ENCODE measurements at regions not wholly inside any gene's neighbourhood (a gene's known extent, or its start where the extent isn't known, plus 50 kb on each side); places are given as distances from the start of the nearest gene placed in this dataset.

DNA sequence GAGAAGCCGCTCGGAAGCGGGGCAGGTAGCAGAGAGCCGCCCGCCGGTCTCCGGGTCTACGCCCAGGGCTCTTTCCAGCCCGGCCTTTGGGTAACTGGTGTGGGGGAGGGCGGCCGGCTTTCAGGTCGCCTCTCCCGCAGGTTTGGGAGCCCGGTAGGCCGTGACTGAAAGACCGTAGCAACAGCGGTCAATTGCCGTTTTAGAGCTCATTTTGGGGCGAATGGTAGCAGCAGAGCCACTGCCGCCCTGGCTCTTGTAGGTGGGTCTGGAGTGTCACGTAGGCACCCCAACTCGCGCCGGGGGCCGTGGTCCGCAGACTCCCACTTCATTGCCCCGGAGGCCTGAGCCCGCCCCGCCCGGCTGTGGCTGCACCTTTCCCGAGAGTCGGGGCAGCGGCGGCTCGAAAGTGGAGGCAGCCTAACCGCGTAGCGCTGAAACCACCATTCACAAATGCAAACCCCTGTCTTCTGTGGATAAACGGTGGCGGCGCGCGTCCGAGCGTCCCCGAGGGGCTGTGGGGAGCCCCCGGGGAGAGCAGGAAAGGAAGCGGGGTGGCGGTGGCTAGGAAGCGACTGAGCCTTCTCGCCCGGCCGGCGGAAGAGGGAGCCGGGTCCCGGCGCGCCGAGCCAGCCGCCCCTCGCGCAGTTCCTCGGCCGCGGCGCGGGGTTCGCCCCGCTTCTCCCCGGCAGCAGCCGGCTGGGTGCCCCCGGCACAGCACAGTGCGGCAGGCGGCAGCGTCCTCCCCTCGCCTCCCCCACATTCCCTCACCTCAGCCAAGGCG lies 2185.1 kb upstream of the TENM3 start:
- Mint-ChIP-seq H3K9me3 (no peaks in the 10 kb centered on the region), H3K36me3 (ENCODE audit: low read depth) (no peaks in the 10 kb centered on the region), H3K27me3 (ENCODE audit: low read depth) (peaks cover 66% of the 10 kb centered on the region), H3K4me3 (peak overlapping the region; percentile 79 to 88 (median 87)), H3K27ac (peak overlapping the region in 2 of 3 experiments; percentile 24 to 48), H3K4me1 (peaks cover 15% of the 10 kb centered on the region)
- TF ChIP-seq, protein P1, sequence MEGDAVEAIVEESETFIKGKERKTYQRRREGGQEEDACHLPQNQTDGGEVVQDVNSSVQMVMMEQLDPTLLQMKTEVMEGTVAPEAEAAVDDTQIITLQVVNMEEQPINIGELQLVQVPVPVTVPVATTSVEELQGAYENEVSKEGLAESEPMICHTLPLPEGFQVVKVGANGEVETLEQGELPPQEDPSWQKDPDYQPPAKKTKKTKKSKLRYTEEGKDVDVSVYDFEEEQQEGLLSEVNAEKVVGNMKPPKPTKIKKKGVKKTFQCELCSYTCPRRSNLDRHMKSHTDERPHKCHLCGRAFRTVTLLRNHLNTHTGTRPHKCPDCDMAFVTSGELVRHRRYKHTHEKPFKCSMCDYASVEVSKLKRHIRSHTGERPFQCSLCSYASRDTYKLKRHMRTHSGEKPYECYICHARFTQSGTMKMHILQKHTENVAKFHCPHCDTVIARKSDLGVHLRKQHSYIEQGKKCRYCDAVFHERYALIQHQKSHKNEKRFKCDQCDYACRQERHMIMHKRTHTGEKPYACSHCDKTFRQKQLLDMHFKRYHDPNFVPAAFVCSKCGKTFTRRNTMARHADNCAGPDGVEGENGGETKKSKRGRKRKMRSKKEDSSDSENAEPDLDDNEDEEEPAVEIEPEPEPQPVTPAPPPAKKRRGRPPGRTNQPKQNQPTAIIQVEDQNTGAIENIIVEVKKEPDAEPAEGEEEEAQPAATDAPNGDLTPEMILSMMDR (IDR thresholded peaks at IDR 0.05; ENCODE audit: unreplicated experiment in 3 of 3) = no peak

DNA sequence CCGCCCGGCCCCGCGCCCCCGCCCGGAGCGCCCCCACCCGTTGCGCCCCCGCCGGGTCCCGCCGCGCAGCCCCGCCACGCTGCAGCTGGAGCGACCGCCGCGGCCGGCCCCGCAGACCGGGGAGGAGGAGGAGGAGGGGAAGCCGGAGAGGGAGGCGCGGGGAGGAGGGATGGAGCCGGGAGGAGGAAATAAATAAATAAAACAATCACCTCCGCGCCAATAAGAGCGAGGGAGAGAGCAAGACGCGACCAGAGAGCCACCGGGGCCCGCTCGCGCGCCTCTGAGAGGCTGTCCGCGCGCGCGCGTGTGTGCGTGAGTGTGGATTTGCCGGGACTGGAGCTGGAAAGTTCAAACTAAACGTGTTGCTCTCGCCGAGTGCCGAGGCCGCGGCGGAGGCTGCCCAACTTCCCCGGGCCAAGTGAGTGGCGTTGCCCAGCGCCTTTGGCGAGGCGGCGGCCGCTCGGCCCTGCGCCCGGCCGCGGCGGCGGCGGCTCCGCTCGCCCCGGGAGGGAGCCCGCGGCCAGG lies 2184.4 kb upstream of the TENM3 start:
- Mint-ChIP-seq H3K27ac (no peak overlapping the region), H3K4me1 (peaks cover 15% of the 10 kb centered on the region)

DNA sequence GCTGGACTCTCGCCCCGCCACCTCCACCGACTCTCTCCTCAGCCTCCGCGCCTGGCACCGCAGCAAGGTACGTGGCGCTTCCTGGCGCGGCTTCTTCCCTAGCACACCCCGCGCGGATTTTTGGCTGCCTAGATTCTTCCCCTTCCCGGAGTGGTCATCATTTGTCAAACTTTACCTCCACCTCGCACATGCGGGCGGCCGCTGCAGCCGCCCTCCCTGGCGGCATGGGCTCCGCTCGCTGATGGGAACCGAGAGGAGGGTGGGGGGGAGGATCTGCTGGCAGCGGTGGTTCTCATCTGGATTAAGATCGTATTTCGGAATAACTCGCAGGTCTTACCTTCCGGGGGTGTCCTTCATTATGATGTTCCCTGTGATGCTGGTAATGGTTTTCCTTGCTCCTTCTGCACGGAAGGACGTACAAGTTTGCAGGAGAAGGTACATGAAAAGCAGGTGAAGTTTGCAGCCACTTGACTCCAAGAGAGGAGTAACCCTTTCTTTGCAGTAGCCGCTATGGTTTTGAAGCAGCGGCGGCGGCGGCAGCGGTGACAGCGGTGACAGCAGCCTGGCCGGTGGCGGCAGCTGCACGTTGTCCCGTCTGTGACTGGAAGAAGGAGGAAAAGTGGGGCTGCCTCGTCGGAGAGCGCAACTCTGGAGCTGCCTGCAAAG lies 2183.9 kb upstream of the TENM3 start:
- Mint-ChIP-seq H3K27me3 (ENCODE audit: low read depth) (peaks cover 64% of the 10 kb centered on the region), H3K27ac (peak overlapping the region; percentile 18 to 36 (median 30)), H3K4me1 (peaks cover 15% of the 10 kb centered on the region), H3K4me3 (peak overlapping the region; percentile 92 to 96 (median 93)), H3K36me3 (ENCODE audit: low read depth) (no peaks in the 10 kb centered on the region), H3K9me3 (no peaks in the 10 kb centered on the region)
- TF ChIP-seq, protein P1 (IDR thresholded peaks at IDR 0.05; ENCODE audit: unreplicated experiment in 3 of 3) = no peak

More for the DNA sequence above, 2184.4 kb upstream of the TENM3 start:
- TF ChIP-seq, protein P1 (IDR thresholded peaks at IDR 0.05; ENCODE audit: unreplicated experiment in 3 of 3) = no peak
- no peaks in the 10 kb centered on the region for H3K9me3 Mint-ChIP-seq
- H3K27me3 Mint-ChIP-seq (ENCODE audit: low read depth) = peaks cover 67% of the 10 kb centered on the region
- peak overlapping the region; percentile 92 to 96 (median 93) for H3K4me3 Mint-ChIP-seq
- H3K36me3 Mint-ChIP-seq (ENCODE audit: low read depth) = no peaks in the 10 kb centered on the region

DNA sequence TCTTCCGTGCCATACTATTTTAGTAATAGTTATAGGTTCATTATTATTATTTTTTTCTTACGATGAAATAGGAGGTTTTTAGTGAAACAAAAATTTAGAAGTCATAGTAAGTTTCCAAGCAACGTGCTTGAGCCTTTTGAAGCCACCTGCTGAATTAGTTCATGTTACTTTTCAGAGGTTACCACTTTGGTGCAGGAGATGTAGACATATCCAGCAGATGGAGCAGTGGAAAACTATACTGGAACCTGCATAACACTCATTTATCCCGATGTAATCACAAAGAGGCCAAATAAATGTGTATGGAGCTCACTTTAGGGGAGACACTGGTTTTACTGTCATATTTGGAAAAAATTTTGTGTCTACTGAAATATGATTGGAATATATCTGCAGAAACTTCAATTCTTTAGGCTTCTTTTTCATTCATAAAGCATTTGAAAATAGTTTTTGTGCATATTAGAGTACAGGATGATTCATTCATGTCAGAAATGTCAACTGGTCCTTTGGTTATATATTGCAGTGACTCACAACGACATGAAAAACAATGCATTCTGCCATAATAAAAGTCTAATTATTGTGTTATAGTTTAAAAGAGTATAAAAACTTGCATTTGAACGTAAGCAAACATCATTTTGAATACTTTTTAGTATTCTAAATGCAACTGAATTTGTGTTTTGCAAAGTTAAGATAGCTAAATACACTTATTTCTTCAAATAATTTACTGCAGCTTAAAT lies 2182.9 kb upstream of the TENM3 start:
- TF ChIP-seq, protein P1 (IDR thresholded peaks at IDR 0.05; ENCODE audit: unreplicated experiment in 3 of 3) = peak; percentile 27 to 50 (median 45)
- Mint-ChIP-seq H3K4me3 (peak overlapping the region; percentile 92 to 96 (median 93)), H3K36me3 (ENCODE audit: low read depth) (no peaks in the 10 kb centered on the region), H3K4me1 (peaks cover 15% of the 10 kb centered on the region), H3K27me3 (ENCODE audit: low read depth) (peaks cover 60% of the 10 kb centered on the region), H3K9me3 (no peaks in the 10 kb centered on the region), H3K27ac (no peak overlapping the region)

DNA sequence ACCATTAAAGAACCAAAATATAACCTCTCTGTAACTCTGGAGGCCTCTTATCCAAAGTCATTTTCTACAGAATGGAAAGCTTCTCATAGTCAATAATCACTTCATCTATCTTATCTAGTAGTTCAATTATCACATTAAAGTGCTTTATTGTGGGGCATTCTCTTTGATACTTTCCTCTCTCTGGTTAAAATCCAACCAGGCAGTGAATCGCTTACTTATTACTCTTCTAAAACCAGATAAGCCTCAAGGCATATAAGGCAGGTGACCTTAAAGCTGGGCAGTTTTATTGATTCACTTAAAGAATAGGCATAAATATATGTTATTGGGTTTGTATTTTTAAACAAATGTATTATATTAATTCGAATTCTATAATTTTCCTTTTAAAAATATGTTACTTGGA lies 2162.1 kb upstream of the TENM3 start:
- H3K4me3 Mint-ChIP-seq = no peak overlapping the region
- no peaks in the 10 kb centered on the region for H3K9me3 Mint-ChIP-seq
- H3K27ac Mint-ChIP-seq = peak overlapping the region in 1 of 3 experiments; percentile 66
- H3K27me3 Mint-ChIP-seq (ENCODE audit: low read depth) = no peaks in the 10 kb centered on the region
- no peaks in the 10 kb centered on the region for H3K36me3 Mint-ChIP-seq (ENCODE audit: low read depth)
- no peaks in the 10 kb centered on the region for H3K4me1 Mint-ChIP-seq
- TF ChIP-seq, protein P1 (IDR thresholded peaks at IDR 0.05; ENCODE audit: unreplicated experiment in 3 of 3) = no peak
